ENCODE measurements at regions not wholly inside any gene's neighbourhood (a gene's known extent, or its start where the extent isn't known, plus 50 kb on each side); places are given as distances from the start of the nearest gene placed in this dataset.
"Not testable (repeated sequence)": the region's sequence is repeated elsewhere in the genome, so short reads cannot be mapped to it uniquely, and the experiment has no call there.

DNA sequence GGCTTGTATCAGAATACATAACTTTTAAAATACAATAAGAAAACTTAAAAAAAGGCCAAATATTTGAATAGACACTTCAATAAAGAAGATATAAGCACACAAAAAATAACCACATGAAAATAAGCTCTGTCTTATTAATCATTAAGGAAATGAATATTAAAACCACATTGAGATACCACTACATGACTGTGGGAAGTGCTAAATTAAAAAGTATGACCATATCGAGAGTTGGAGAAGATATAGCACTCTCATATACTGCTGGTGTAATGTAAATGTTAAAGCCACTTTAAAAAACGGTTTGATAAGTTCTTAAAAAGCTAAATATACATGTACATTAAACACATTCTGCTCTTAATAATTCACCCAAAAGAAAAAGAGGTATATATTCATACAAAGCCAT lies 104.6 kb upstream of the TRIB2 start:
- DNase-seq: no peak

DNA sequence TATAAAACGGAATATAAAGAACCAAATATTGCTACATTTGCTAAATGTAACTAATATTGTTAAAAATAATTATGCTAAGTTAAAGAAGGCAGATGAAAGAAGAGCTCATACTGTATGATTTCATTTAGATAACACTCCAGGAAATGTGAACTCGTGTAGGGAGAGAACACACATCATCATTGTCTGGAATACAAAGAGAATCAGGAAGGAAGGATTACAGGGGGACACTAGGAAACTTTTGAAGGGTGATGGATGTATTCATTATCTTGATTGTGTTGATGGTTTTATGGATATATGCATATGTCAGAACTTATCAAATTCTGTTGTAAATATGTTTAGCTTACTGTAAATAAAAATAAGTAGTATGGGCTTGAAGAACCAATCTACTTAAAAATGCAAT lies 104.1 kb upstream of the TRIB2 start:
- no peak for DNase-seq

DNA sequence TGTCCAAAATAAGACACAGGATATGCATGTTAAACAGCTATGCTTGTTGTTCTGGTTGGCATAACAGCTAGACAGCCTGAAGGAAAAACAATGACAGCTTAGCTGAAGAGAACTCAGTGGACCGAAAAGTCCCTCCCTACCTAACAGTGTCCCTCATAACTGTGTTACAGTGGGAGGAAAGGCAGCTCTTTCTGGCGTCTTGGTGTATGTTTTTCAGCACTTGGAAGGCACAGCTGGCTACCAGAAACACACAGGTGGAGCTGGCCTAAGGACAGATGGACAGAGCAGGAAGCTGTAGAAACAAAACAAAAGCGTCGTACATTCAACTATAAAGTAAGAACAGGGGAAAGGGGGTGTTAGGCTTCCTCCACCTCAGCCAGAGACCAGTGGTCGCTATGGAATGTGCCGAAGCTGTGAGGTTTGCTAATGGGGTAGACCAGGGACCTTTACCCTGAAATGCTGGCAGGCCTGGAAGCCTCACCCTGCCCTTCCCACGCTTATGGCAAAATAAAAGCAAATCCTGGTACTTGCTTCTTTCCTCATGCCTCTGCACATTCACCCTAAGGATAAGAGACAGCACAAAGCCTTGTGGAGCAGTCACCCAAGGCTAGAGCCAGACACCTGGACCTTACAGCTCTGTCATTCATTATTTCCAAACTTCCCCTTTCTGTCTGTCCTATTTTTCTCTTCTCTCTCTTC lies 103.5 kb upstream of the TRIB2 start:
- DNase-seq: no peak

DNA sequence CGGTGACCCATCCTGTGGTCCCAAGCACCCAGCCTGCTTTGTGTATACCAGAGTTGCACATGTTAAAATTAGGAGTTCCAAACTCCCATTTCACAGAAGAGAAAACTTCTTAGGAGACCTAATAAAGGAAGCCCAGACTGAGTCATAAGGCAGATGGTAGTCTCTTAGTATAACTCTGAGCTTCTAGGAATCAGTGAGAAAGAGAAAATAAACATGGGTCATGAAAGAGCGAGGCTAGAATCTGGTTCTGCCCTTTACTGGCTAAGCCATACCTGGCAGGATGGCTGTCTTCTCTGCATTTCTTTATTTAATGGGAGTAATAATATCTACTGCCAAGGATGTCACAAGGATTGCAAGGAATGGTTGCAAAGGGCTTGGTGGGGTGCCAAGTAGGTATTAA lies 101.2 kb upstream of the TRIB2 start:
- DNase-seq: no peak

DNA sequence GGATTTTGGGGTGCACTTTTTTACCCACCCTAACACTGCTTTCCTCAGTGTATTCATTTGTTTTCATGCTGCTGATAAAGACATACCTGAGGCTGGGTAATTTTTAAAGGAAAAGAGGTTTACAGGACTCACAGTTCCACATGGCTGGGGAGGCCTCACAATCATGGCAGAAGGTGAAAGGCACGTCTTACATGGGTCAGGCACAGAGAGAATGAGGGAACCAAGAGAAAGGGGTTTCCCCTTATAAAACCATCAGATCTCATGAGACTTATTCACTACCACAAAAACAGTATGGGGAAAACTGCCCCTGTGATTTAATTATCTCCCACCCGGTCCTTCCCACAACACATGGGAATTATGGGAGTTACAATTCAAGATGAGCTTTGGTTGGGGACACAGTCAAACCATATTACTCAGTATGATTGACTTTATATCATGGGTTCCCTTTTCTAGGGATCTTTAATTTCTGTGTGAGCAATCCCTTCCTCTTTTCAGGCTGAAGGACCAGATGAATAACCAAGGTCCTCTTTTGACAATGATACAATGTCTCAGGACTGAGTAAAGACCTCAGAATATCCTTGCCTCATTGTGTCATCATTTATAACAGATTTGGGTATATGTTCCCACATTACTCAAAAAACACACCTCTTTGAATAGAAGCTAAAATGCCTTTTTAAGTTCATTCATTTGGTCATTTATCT lies 100.1 kb upstream of the TRIB2 start:
- DNase-seq: no peak

DNA sequence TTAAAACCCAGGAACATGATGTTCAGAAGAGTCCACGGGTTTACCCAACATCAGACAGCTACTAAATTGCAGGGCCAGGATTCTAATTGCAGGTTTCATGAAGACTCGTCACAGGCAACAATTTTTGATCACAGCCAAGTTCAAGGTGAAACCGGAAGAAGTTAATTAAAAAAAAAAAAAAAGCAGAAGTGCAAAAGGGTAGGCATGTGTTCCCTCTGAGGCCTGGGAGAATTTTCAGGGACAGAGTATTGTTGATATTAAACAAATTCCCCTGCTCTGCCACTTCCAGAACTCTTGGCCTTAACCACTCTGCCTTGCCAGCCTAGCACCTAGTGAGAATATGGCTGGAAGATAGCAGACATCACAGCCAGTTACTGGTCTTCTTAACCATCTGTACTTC lies 99.4 kb upstream of the TRIB2 start:
- no peak for DNase-seq

DNA sequence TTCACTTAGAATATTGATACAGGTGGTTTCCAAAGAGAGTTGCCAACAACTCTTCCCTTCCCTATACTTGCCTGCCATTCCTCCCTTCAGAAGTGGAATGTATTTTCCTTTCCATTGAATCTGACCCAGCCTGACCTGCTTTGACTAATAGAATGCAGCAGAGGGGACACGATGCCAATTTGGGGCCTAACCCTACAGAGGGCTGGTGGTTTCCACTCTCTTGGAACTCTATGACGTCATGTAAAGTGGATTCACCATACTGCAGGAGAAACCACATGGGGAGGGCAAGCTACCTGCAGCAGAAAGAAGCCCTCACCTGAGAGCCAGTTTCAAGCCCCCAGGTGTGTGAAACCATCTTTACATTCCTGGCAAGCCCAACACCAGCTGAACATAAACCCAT lies 98.9 kb upstream of the TRIB2 start:
- no peak for DNase-seq

DNA sequence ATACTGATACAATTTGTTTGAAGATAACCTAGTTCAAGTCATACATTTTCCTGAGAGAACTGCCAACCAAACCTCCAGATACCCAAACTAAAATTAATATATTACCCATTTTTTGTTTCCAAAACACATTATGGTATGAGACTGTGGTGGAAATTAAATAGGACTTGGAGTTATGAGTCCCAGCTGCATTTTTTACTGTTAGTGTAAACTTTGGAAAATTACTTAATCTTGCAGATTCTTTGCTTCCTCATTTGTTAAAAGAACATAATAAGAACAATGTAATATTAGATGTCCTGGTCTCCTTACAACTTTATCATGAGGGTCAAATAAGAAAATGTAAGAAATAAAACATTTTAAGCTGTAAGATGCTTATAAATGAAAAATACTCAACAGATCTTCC lies 98.2 kb upstream of the TRIB2 start:
- no peak for DNase-seq

DNA sequence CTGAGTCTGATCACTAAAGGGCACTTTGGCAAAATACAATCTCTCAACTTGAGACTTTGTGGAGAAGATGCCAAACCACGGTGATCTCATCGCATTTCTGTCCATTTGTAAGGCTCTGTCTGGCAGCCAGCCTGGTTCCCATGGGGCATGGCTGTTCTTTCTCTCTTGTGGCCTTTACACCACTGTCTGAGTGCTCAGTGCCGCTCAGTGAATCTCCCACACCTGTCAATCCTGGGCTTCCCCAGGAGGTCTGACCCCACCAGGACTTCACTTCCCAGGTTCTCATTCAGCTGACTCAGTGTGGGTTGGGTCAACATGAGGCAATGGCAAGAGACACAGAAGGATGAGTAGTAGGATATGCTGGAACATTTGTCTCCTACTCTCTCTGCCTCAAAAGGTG lies 96.8 kb upstream of the TRIB2 start:
- no peak for DNase-seq

DNA sequence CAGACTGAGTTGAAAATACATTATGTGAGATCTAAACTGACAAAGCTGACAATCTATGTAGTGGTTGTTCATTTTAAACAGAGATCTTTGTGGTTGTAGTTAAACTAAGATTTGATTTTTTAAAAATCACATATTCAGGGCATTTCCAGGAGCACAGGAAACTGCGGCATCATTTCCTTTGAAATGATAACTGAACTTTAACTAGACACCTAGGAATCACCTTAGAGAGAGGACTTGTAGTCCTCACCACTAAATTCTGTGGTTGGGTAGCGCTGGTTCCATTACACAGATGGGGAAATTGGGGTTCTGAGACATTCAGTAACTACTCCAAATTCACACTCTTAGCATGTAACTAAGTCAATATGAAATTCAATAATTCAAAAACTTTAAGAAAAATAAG lies 96.0 kb upstream of the TRIB2 start:
- DNase-seq: no peak

DNA sequence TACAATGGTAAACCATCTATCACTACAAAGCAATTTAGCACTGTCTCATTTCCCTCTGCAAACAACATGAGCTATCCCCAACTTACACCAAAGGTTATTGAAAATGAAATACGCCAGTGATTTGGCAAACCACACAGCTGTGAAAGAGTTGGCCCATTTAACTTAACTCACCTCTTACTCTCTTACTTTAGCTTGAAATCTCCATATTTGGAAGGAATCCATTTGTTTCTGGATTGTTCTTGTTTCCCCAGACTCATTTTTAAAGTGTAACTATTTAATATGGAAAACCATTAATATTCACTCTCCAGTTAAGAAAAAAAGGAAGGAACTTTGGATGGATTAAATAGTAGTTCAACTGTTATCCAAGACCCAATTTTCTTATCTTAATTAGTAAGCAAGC lies 93.7 kb upstream of the TRIB2 start:
- peak in 1 of 2 experiments; percentile 48 for DNase-seq

DNA sequence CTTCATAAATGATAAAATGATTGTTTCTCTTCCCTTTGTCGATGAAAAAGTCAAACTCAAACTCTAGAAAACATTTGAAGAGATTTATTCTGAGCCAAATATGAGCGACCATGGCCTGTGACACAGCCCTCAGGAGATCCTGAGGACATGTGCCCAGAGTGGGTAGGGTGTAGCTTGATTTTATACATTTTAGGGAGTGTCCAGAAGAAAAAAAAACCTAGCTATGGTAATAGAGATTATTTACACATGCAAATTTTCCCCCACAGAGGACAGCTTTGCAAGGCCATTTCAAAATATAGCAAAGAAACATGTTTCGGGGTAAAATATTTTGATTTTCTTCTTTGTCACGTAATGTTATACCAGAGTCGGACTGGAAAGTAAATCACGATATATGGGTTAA lies 92.4 kb upstream of the TRIB2 start:
- DNase-seq: no peak

DNA sequence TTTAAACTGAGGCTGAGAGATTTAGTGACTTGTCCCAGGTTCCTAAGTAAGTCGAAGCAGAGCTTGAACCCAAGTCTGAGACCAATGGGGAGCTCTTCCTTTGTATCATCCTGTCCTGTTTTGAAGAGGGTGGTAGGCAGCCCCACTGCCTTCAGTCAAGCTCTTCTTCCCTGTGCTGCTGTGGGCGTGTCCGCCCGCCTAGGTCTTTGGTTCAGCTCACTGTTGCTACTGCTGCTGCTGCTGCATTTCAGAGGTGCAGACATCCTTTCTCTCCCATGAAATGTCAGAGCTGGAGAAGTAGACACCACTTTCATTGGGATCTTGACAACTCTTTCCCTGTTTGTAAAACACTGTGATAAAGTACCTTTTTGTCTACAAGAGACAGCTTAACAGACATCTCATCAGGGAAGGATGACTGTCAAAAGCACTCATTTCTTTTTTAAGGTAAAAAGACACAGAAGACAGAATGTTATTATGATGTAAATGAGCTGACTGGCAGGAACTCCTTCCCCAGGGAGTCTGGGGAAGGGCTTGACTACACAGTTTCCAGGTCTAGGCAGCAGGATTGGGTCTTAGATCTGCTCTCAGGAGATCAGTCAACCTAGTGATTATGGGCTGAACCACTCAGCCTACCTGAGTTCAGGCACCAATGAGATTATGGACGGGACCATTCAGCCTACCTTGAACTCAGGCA lies 91.7 kb upstream of the TRIB2 start:
- no peak for DNase-seq

DNA sequence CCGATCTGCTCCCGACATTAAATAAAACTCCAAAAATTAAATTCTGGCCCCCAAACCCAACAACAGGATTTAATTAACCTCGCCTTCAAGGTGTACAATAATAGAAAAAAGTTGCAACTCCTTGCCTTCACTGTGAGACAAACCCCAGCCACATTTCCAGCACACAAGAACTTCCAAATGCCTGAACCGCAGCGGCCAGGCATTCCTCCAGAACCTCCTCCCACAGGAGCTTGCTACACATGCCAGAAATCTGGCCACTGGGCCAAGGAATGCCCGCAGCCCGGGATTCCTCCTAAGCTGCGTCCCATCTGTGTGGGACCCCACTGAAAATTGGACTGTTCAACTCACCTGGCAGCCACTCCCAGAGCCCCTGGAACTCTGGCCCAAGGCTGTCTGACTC lies 88.2 kb upstream of the TRIB2 start:
- DNase-seq: not testable (repeated sequence)

DNA sequence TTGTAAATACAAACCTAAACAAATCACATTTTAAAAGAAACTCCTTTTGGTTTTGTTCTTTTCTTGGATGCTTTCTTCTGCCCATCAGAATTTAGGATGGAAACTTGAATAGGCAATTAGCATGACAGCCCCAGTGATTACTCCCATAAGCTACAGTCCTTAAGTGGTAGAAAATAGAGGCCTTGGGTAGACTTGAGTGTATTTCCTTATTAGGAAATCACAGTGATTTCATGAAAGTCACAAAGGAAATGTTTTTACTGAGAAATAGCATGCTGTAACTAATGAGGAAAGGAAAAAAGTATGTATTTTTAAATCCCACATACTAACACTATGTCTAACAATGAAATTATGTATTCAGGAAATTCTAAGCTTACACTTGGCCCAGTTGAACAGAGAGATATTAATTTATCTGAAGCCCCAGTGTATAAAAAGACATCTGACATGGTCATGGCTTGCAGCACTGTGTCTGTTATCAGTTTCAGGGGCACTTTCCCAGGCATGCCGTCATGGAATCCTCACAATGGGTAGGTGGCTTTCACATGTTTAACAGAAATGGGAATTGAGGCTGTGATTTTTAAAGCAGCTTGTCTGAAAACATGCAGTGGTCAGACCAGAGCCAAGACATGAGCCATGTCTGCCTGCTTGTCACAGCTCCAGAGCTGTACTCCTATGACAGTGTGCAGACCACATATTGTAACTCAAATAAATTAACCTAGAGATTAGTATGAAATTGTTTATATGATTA lies 79.7 kb upstream of the TRIB2 start:
- DNase-seq: no peak

DNA sequence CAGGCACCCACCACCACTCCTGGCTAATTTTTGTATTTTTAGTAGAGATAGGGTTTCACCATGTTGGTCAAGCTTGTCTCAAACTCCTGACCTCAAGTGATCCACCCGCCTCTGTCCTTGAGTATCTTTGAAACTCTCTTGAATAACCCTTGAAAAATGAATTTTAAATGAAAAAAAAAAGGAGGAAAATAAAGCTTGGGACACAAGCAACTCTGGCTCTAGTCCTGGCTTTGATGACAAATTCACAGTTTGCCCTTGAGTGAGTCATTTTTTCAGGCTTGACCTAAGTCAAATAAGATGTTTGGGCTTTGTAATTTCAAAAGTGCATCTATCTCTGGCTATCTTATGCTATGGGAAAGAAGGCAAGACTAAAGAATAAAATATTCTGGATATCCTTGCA lies 79.0 kb upstream of the TRIB2 start:
- no peak for DNase-seq

DNA sequence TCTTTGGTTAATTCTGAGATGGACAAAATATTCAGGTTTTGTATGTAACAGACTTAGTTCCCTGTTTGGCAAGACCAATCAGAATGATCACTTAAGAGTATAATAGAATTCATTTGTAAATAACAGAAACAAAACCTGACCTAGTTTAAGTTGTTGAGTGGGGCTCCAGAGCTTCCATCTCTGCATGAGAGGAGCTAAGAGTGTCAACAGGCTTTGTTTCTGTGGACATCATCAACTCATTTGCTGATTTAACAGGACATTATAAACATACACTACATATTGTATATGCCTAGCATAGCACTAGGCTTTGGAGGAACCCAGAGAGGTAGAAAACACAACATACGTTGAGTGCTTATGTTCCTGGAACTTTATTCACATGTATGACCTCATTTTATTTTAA lies 75.3 kb upstream of the TRIB2 start:
- DNase-seq: no peak

DNA sequence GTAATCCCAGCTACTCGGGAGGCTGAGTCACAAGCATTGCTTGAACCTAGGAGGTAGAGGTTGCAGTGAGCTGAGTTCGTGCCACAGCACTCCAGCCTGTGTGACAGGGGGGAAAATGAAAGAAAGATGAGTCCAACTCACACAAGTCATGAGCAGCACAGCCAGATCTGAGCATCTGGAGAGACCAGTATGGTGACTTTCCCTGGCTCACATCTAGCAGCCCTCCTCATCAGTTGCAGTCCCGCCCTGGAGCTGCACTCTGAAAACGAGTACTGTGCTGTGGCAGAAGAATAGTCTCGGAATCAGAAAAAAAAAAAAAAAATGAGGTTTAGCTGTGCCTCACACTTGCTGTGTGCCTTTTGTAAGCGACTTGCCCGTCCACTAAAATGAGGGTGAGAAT lies 74.4 kb upstream of the TRIB2 start:
- DNase-seq: no peak

DNA sequence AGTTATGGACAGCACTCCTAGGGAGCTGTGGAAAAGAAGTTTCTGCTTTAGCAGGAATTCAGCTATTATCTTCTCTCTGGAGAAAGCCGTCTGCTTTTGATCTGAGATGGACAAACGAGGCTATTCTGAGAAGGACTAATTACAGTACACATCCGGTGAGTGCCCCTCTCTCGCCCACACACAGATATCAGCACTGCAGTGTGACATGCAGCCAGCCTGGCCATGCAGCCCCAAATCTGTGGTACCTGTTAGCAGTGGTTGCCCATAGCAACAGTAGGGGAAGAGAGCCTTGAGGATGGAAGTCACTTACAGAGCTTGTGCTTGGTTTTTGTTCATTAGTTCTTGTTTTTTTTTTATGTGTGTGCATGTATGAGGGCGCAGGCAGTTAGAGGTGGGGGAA lies 73.9 kb upstream of the TRIB2 start:
- no peak for DNase-seq

DNA sequence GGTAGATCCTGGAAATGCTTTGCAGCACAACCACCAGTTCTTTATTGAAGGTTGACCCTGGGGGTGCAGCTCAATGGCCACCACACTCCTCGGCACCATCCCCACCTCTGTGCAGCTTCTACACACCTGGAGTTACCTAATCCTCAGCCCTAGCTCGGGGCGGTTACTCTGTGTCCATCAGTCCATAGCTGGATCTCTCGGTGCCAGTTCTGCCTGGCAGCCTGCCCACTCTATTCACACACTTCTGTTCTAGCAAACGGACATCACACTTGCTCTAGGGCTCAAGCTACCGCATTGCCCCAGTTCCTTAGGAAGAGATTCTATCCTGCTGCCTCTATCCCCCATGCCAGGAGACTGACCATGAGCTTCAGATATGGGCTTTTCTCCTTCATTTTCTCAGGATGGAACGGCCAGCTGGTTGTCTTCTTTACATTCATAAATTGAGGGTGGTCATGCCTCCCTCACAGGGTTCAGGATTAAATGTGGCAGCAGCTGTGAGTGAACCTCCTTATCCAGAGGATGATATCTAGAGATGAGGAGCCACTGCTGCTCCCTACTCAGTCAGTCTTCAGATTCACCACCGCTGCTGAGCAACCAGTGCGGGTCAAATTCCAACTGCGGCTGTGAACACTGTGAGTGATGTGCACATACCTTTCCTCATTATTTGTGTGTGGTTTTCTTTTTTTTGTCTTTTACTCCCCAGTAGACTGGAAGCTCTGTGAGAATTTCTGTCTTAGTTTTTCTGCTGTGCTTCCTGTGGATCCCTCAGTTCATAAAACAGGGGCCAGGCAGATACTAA lies 66.9 kb upstream of the TRIB2 start:
- no peak for DNase-seq

DNA sequence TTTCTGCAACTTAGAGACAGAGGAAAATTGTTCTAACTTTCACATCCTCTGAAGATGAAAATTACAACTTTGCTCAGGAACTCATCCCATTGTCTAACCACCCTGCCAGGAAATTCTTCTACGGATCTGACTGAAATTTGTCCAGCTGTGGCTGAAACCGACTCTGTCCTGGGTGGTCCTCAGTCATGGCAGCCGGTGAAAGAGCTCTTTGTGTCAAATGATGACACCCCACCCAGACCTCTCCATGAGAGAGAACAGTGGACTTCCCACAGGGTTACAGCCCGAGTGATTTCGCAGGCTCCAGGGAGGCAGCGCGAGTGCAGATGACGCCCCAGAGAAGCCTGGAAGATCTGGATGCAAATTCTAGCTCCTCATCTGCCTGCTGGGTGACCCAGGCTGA lies 65.1 kb upstream of the TRIB2 start:
- DNase-seq: no peak

DNA sequence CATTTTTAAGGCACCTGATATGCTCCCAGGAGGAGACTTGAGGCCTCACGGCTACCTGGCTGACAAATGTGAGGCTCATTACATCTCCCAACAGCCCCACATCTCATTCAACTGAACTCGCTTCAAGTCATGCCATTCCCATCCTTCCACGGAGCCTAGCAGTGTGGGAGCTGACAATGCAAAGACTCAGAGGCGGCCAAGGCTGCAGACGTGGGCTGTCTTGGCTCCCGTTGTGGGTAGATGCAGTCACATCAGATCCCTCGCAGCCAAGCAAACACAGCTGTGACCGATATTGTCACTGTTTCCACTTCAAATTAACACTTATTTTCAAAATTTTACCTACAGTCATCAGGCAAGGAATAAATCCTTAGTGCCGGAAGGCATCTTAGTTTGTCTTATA lies 64.0 kb upstream of the TRIB2 start:
- no peak for DNase-seq

DNA sequence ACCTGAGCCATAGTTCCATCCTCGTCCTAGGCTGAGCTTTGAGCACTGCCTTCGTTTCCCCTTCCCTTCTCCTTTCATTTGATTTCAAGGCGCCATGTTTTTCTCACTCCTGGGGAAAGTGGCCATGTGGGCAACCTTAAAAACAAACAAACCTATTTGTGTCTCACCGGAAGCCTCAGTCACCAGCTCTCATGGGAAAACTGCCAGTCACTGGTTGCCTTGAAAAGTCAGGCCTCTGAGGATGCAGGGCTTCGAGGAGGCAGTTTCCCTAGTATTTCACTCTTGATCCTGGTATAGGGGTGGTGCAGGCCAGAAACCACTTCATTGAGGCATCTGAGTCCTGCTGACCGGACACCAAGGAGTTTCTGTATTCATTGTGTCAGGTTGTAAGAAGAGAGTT lies 59.2 kb upstream of the TRIB2 start:
- DNase-seq: no peak
